Neutrophil (primary cell): ENCODE measurements at regions not wholly inside any gene's neighbourhood (a gene's known extent, or its start where the extent isn't known, plus 50 kb on each side); places are given as distances from the start of the nearest gene placed in this dataset.

Experiments
- H3K27ac ChIP-seq: fragments of 200-600 bp; sonication (generic); 2 replicates; pipeline ENCODE4 v1.5.1; 2016; ENCODE audit warnings: mild to moderate bottlenecking, moderate library complexity
- H3K27me3 ChIP-seq: fragments of 200-600 bp; sonication (generic); 2 replicates; pipeline ENCODE4 v1.6.0; 2016; ENCODE audit warnings: mild to moderate bottlenecking
- H3K36me3 ChIP-seq: fragments of 200-600 bp; sonication (generic); 2 replicates; pipeline ENCODE4 v1.5.1; 2017
- H3K4me1 ChIP-seq, 2 experiments: fragments of 200-600 bp in 1 of 2; sonication (generic) in 1 of 2; 1 replicate in 1 of 2; 2 replicates in 1 of 2; pipeline versions ENCODE4 v1.5.1 to v1.6.1; 2013 to 2016; ENCODE audit warnings: low read depth in 1 of 2, low read length in 1 of 2, mild to moderate bottlenecking in 1 of 2, moderate library complexity in 1 of 2; ENCODE audit not compliant: control insufficient read depth in 1 of 2, insufficient read depth in 1 of 2
- H3K4me3 ChIP-seq, 2 experiments: fragments of 200-600 bp in 1 of 2; sonication (generic) in 1 of 2; 1 replicate in 1 of 2; 2 replicates in 1 of 2; pipeline ENCODE4 v1.5.1; 2013 to 2016; ENCODE audit warnings: low read depth in 1 of 2, low read length in 1 of 2, mild to moderate bottlenecking in 1 of 2, moderate library complexity in 1 of 2
- H3K9me3 ChIP-seq: fragments of 200-600 bp; sonication (generic); 2 replicates; pipeline ENCODE4 v1.5.1; 2016
- CTCF ChIP-seq: fragments of 200-600 bp; sonication (generic); IDR thresholded peaks from 2 replicates; pipeline ENCODE4 v1.5.1; 2016; ENCODE audit warnings: antibody characterized with exemption

- Histone ChIP-seq H3K27me3 (no peaks in the 10 kb centered on the region), H3K4me1 (no peaks in the 10 kb centered on the region), H3K27ac (no peak overlapping the region), H3K36me3 (no peaks in the 10 kb centered on the region), H3K9me3 (no peaks in the 10 kb centered on the region), H3K4me3 (no peak overlapping the region)
- no peak for TF ChIP-seq CTCF
Measured at GRCh38 chr5:120382833-120383232, 81.3 kb upstream of the PRR16 start.

GRCh38 chr5:120386981-120387380, 77.1 kb upstream of the PRR16 start:
- Histone ChIP-seq H3K27me3 (no peaks in the 10 kb centered on the region), H3K36me3 (no peaks in the 10 kb centered on the region), H3K4me1 (peaks cover 0 to 4% of the 10 kb centered on the region in 2 experiments), H3K4me3 (no peak overlapping the region), H3K27ac (no peak overlapping the region), H3K9me3 (no peaks in the 10 kb centered on the region)
- TF ChIP-seq CTCF = no peak

GRCh38 chr5:120388016-120388781, 75.9 kb upstream of the PRR16 start:
- Histone ChIP-seq H3K4me3 (no peak overlapping the region), H3K27ac (no peak overlapping the region)

GRCh38 chr5:120394259-120394658, 69.8 kb upstream of the PRR16 start:
- H3K36me3 ChIP-seq = no peaks in the 10 kb centered on the region
- TF ChIP-seq CTCF = no peak
- no peaks in the 10 kb centered on the region for H3K27me3 ChIP-seq
- H3K4me1 ChIP-seq = no peaks in the 10 kb centered on the region
- no peak overlapping the region for H3K27ac ChIP-seq
- no peak overlapping the region for H3K4me3 ChIP-seq
- no peaks in the 10 kb centered on the region for H3K9me3 ChIP-seq

More at GRCh38 chr5:120388016-120388781, 75.9 kb upstream of the PRR16 start:
- Histone ChIP-seq H3K4me1 (peaks cover 0 to 4% of the 10 kb centered on the region in 2 experiments), H3K9me3 (no peaks in the 10 kb centered on the region), H3K27me3 (no peaks in the 10 kb centered on the region), H3K36me3 (no peaks in the 10 kb centered on the region)
- no peak for TF ChIP-seq CTCF

- no peak for TF ChIP-seq CTCF
- no peaks in the 10 kb centered on the region for H3K9me3 ChIP-seq
Measured at GRCh38 chr5:120396186-120396585, 67.9 kb upstream of the PRR16 start.

More at GRCh38 chr5:120396186-120396585, 67.9 kb upstream of the PRR16 start:
- Histone ChIP-seq H3K27ac (no peak overlapping the region), H3K36me3 (no peaks in the 10 kb centered on the region), H3K4me3 (no peak overlapping the region), H3K4me1 (no peaks in the 10 kb centered on the region), H3K27me3 (no peaks in the 10 kb centered on the region)
